BLaER1 (cell line): ENCODE measurements at regions not wholly inside any gene's neighbourhood (a gene's known extent, or its start where the extent isn't known, plus 50 kb on each side); places are given as distances from the start of the nearest gene placed in this dataset.

ENCODE experiments used
- H3K27ac ChIP-seq: shearing (Covaris generic); formaldehyde crosslinking; 2 replicates; pipeline ENCODE4 v1.8.1; 2022
- H3K27me3 ChIP-seq: shearing (Covaris generic); formaldehyde crosslinking; 2 replicates; pipeline ENCODE4 v1.8.1; 2022
- H3K36me3 ChIP-seq: shearing (Covaris generic); formaldehyde crosslinking; 2 replicates; pipeline ENCODE4 v1.8.1; 2022
- H3K4me1 ChIP-seq: shearing (Covaris generic); formaldehyde crosslinking; 2 replicates; pipeline ENCODE4 v1.8.1; 2022
- H3K4me2 ChIP-seq: shearing (Covaris generic); formaldehyde crosslinking; 2 replicates; pipeline ENCODE4 v1.8.1; 2022
- H3K4me3 ChIP-seq: shearing (Covaris generic); formaldehyde crosslinking; 2 replicates; pipeline ENCODE4 v1.8.1; 2022
- H3K9ac ChIP-seq: shearing (Covaris generic); formaldehyde crosslinking; 2 replicates; pipeline ENCODE4 v1.8.1; 2022
- H3K9me3 ChIP-seq: shearing (Covaris generic); formaldehyde crosslinking; 2 replicates; pipeline ENCODE4 v1.8.1; 2022
- H4K20me1 ChIP-seq: shearing (Covaris generic); formaldehyde crosslinking; 2 replicates; pipeline ENCODE4 v1.8.1; 2022
- Cebpa-rat ChIP-seq: shearing (Covaris generic); IDR thresholded peaks from 2 replicates; pipeline ENCODE4 v1.8.1; 2022

DNA sequence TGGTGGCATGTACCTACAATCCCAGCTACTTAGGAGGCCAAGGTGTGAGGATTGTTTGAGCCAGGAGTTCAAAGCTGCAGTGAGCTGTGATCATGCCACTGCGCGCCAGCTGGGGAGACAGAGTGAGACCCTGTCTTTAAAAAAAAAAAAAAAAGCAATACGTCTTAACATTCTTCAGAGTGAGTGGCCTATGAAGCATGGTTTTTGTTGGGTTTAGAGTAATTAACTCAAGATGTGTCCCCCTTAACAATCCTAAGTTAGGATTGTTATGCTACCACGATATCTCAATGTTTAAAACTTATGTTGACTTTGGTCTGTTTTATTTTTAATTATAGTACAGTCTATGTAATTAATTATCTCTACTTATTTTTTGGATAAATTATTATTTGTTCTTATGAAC lies 156.1 kb downstream of the HIPK3 start:
- Histone ChIP-seq H3K27me3 (no peaks in the 10 kb centered on the region), H3K27ac (no peak overlapping the region), H3K4me1 (no peaks in the 10 kb centered on the region), H3K9me3 (no peaks in the 10 kb centered on the region), H3K4me2 (no peak overlapping the region), H3K9ac (no peak overlapping the region), H3K36me3 (no peaks in the 10 kb centered on the region), H4K20me1 (no peaks in the 10 kb centered on the region), H3K4me3 (no peak overlapping the region)
- TF ChIP-seq Cebpa-rat = no peak

- Histone ChIP-seq H3K27me3 (no peaks in the 10 kb centered on the region), H3K9me3 (no peaks in the 10 kb centered on the region), H3K4me2 (no peak overlapping the region), H3K4me3 (no peak overlapping the region), H3K27ac (no peak overlapping the region), H3K9ac (no peak overlapping the region), H3K36me3 (no peaks in the 10 kb centered on the region), H3K4me1 (no peaks in the 10 kb centered on the region), H4K20me1 (no peaks in the 10 kb centered on the region)
- TF ChIP-seq Cebpa-rat = no peak
Observed at GRCh38 chr11:33412241-33412640, 155.1 kb downstream of the HIPK3 start.

GRCh38 chr11:33411751-33412150 lies 154.6 kb downstream of the HIPK3 start:
- Histone ChIP-seq H3K27ac (no peak overlapping the region), H3K27me3 (no peaks in the 10 kb centered on the region), H3K9me3 (no peaks in the 10 kb centered on the region), H3K4me1 (no peaks in the 10 kb centered on the region), H4K20me1 (no peaks in the 10 kb centered on the region), H3K9ac (no peak overlapping the region), H3K4me3 (no peak overlapping the region), H3K36me3 (no peaks in the 10 kb centered on the region), H3K4me2 (no peak overlapping the region)
- no peak for TF ChIP-seq Cebpa-rat

GRCh38 chr11:33410086-33410765 lies 153.0 kb downstream of the HIPK3 start:
- Histone ChIP-seq H3K9ac (no peak overlapping the region), H3K4me2 (no peak overlapping the region), H3K9me3 (no peaks in the 10 kb centered on the region), H3K27me3 (no peaks in the 10 kb centered on the region), H3K4me1 (no peaks in the 10 kb centered on the region), H3K36me3 (no peaks in the 10 kb centered on the region), H3K27ac (no peak overlapping the region), H3K4me3 (no peak overlapping the region), H4K20me1 (no peaks in the 10 kb centered on the region)
- no peak for TF ChIP-seq Cebpa-rat
